Posterior vena cava (tissue), 2 donors: ENCODE measurements at regions not wholly inside any gene's neighbourhood (a gene's known extent, or its start where the extent isn't known, plus 50 kb on each side); places are given as distances from the start of the nearest gene placed in this dataset.

Source experiments
- DNase-seq: peaks from one replicate; pipeline ENCODE4 v3.0.0-alpha.2; 2020; ENCODE audit warnings: low spot score
- intact Hi-C, 2 donors: fragments of 100-400 bp; cut with DNase I; formaldehyde crosslinking; loops; one replicate each; pipeline versions ENCODE4 v1.14.1 to v1.14.2; 2022 to 2023
- donor health status: DM: yes; HTN: yes; CAD: no.
- donor health status: DM: yes; HTN: yes; CAD: no.

- intact Hi-C loops = no loop called here
- DNase-seq = no peak
Observed at GRCh38 chr6:153591159-153591558, 447.9 kb upstream of the OPRM1 start.

- no peak for DNase-seq
Observed at GRCh38 chr6:153590411-153590810, 448.6 kb upstream of the OPRM1 start.

GRCh38 chr6:153588330-153588729, 450.7 kb upstream of the OPRM1 start:
- intact Hi-C loops = no loop called here
- no peak for DNase-seq

More at GRCh38 chr6:153590411-153590810, 448.6 kb upstream of the OPRM1 start:
- intact Hi-C loops = no loop called here

GRCh38 chr6:153583685-153584084, 452.6 kb upstream of the RGS17 start:
- intact Hi-C loops = no loop called here
- DNase-seq = no peak

- intact Hi-C loops = no loop called here
- no peak for DNase-seq
Observed at GRCh38 chr6:153580776-153581175, 449.7 kb upstream of the RGS17 start.

GRCh38 chr6:153575528-153575927, 444.4 kb upstream of the RGS17 start:
- DNase-seq = no peak
- intact Hi-C loops = no loop called here

- DNase-seq = no peak
- intact Hi-C loops = no loop called here
Observed at GRCh38 chr6:153574231-153574630, 443.1 kb upstream of the RGS17 start.

GRCh38 chr6:153572371-153572770, 441.3 kb upstream of the RGS17 start:
- intact Hi-C loops = no loop called here
- no peak for DNase-seq

GRCh38 chr6:153568628-153569027, 437.5 kb upstream of the RGS17 start:
- intact Hi-C loops = no loop called here
- no peak for DNase-seq

- intact Hi-C loops = no loop called here
- DNase-seq = no peak
Observed at GRCh38 chr6:153564803-153565202, 433.7 kb upstream of the RGS17 start.

- no peak for DNase-seq
- intact Hi-C loops = no loop called here
Observed at GRCh38 chr6:153563001-153563400, 431.9 kb upstream of the RGS17 start.

- intact Hi-C loops = no loop called here
- DNase-seq = no peak
Observed at GRCh38 chr6:153553627-153554026, 422.5 kb upstream of the RGS17 start.

- intact Hi-C loops = no loop called here
- no peak for DNase-seq
Observed at GRCh38 chr6:153539602-153540001, 408.5 kb upstream of the RGS17 start.

- intact Hi-C loops = no loop called here
- no peak for DNase-seq
Observed at GRCh38 chr6:153538491-153538890, 407.4 kb upstream of the RGS17 start.

- DNase-seq = no peak
- intact Hi-C loops = no loop called here
Observed at GRCh38 chr6:153537422-153537821, 406.3 kb upstream of the RGS17 start.

GRCh38 chr6:153526479-153526878, 395.4 kb upstream of the RGS17 start:
- no peak for DNase-seq
- intact Hi-C loops = no loop called here

GRCh38 chr6:153525998-153526397, 394.9 kb upstream of the RGS17 start:
- intact Hi-C loops = no loop called here
- no peak for DNase-seq

GRCh38 chr6:153523390-153523789, 392.3 kb upstream of the RGS17 start:
- no peak for DNase-seq
- intact Hi-C loops = no loop called here

GRCh38 chr6:153511896-153512496, 380.9 kb upstream of the RGS17 start:
- DNase-seq = no peak
- intact Hi-C loops = no loop called here

GRCh38 chr6:153503810-153504209, 372.7 kb upstream of the RGS17 start:
- intact Hi-C loops = no loop called here
- no peak for DNase-seq

- intact Hi-C loops = no loop called here
- no peak for DNase-seq
Observed at GRCh38 chr6:153493501-153493900, 362.4 kb upstream of the RGS17 start.

GRCh38 chr6:153489479-153489878, 358.4 kb upstream of the RGS17 start:
- DNase-seq = no peak
- intact Hi-C loops = no loop called here
